RWPE2 (cell line): ENCODE measurements at regions not wholly inside any gene's neighbourhood (a gene's known extent, or its start where the extent isn't known, plus 50 kb on each side); places are given as distances from the start of the nearest gene placed in this dataset.

ENCODE experiments used
- ATAC-seq: fragments of 200-7000 bp; cut with Tn5 transposase; 3 replicates; pipeline ENCODE4 v1.9.1; 2021; ENCODE audit warnings: low read depth
- DNase-seq: peaks from one replicate; pipeline ENCODE4 v3.0.0-alpha.2; 2020; ENCODE audit warnings: low spot score
- H3K27ac ChIP-seq: fragments of 450-650 bp; 2 replicates; pipeline ENCODE4 v1.5.1; 2017; ENCODE audit warnings: mild to moderate bottlenecking; ENCODE audit not compliant: poor library complexity, severe bottlenecking
- H3K27me3 ChIP-seq: fragments of 250-450 bp; sonication (Bioruptor Pico); 2 replicates; pipeline ENCODE4 v1.5.1; 2021; ENCODE audit warnings: mild to moderate bottlenecking, moderate library complexity; ENCODE audit not compliant: insufficient read depth, poor library complexity, severe bottlenecking
- H3K36me3 ChIP-seq: fragments of 250-450 bp; sonication (Bioruptor Pico); 2 replicates; pipeline ENCODE4 v1.5.1; 2020; ENCODE audit warnings: low read depth, mild to moderate bottlenecking, moderate library complexity
- H3K4me1 ChIP-seq: fragments of 250-450 bp; sonication (Bioruptor Pico); 2 replicates; pipeline ENCODE4 v1.5.1; 2021; ENCODE audit warnings: mild to moderate bottlenecking, moderate library complexity; ENCODE audit not compliant: insufficient read depth, poor library complexity, severe bottlenecking
- H3K4me3 ChIP-seq: fragments of 250-450 bp; sonication (Bioruptor Pico); 2 replicates; pipeline ENCODE4 v1.5.1; 2021; ENCODE audit warnings: mild to moderate bottlenecking, moderate library complexity; ENCODE audit not compliant: severe bottlenecking
- H3K9me3 ChIP-seq: fragments of 250-450 bp; sonication (Bioruptor Pico); 2 replicates; pipeline ENCODE4 v1.5.1; 2021; ENCODE audit warnings: mild to moderate bottlenecking, moderate library complexity; ENCODE audit not compliant: severe bottlenecking
- TF ChIP-seq, protein P1 (sequence below): fragments of 450-650 bp; IDR thresholded peaks from one replicate; pipeline ENCODE4 v1.5.1; 2017; ENCODE audit warnings: mild to moderate bottlenecking, moderate library complexity; ENCODE audit not compliant: poor library complexity, severe bottlenecking

GRCh38 chr21:45341779-45342178 is 54.1 kb upstream of the POFUT2 start:
- no peak for DNase-seq
- peak; percentile 78 for ATAC-seq
- Histone ChIP-seq H3K36me3 (no peaks in the 10 kb centered on the region), H3K9me3 (no peaks in the 10 kb centered on the region), H3K27ac (peak overlapping the region; percentile 22), H3K27me3 (no peaks in the 10 kb centered on the region), H3K4me1 (peaks cover 13% of the 10 kb centered on the region), H3K4me3 (no peak overlapping the region)
- TF ChIP-seq, protein P1, sequence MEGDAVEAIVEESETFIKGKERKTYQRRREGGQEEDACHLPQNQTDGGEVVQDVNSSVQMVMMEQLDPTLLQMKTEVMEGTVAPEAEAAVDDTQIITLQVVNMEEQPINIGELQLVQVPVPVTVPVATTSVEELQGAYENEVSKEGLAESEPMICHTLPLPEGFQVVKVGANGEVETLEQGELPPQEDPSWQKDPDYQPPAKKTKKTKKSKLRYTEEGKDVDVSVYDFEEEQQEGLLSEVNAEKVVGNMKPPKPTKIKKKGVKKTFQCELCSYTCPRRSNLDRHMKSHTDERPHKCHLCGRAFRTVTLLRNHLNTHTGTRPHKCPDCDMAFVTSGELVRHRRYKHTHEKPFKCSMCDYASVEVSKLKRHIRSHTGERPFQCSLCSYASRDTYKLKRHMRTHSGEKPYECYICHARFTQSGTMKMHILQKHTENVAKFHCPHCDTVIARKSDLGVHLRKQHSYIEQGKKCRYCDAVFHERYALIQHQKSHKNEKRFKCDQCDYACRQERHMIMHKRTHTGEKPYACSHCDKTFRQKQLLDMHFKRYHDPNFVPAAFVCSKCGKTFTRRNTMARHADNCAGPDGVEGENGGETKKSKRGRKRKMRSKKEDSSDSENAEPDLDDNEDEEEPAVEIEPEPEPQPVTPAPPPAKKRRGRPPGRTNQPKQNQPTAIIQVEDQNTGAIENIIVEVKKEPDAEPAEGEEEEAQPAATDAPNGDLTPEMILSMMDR, result no peak

DNA sequence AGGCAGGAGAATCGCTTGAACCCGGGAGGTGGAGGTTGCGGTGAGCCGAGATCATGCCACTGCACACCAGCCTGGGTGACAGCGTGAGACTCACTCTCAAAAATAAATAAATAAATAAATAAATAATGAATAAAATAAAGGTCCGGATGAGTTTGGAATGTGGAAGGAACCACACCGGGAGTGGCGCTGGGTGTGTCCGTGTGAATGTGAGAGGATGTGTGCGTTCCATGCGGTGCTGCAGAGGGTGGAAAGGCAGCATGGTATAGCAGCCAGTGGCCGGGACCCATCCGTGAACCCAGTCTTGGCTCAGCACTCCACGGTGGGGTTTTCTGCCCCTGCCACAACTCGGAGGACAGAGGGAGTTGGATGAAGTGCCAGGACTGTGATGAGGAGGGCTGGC is 56.2 kb upstream of the POFUT2 start:
- no peak overlapping the region for H3K4me3 ChIP-seq
- no peak overlapping the region for H3K27ac ChIP-seq
- DNase-seq (no peak), ATAC-seq (no peak; the same call in 2 of the 3 replicates)
- H3K27me3 ChIP-seq, result peaks cover 8% of the 10 kb centered on the region
- H3K36me3 ChIP-seq, result no peaks in the 10 kb centered on the region
- H3K9me3 ChIP-seq, result no peaks in the 10 kb centered on the region
- TF ChIP-seq, protein P1, result no peak
- H3K4me1 ChIP-seq, result peaks cover 13% of the 10 kb centered on the region

GRCh38 chr21:45344576-45344975 is 56.9 kb upstream of the POFUT2 start:
- no peak overlapping the region for H3K4me3 ChIP-seq
- H3K27me3 ChIP-seq, result peaks cover 8% of the 10 kb centered on the region
- no peak overlapping the region for H3K27ac ChIP-seq
- no peak for ATAC-seq
- no peaks in the 10 kb centered on the region for H3K36me3 ChIP-seq
- H3K4me1 ChIP-seq, result peaks cover 13% of the 10 kb centered on the region
- DNase-seq, result no peak
- no peaks in the 10 kb centered on the region for H3K9me3 ChIP-seq
- TF ChIP-seq, protein P1, result no peak

GRCh38 chr21:45347048-45347711 is 57.8 kb upstream of the COL18A1 start:
- Histone ChIP-seq H3K27me3 (peaks cover 8% of the 10 kb centered on the region), H3K27ac (no peak overlapping the region), H3K4me3 (no peak overlapping the region), H3K36me3 (no peaks in the 10 kb centered on the region), H3K9me3 (no peaks in the 10 kb centered on the region), H3K4me1 (peaks cover 3% of the 10 kb centered on the region)
- ATAC-seq (peak; percentile 19; the same call in 1 of the 3 replicates), DNase-seq (no peak)
- TF ChIP-seq, protein P1, result no peak
